HL-60 (cell line): ENCODE measurements at regions not wholly inside any gene's neighbourhood (a gene's known extent, or its start where the extent isn't known, plus 50 kb on each side); places are given as distances from the start of the nearest gene placed in this dataset.

Experiments
- DNase-seq, 2 experiments: peaks; one replicate each; pipeline ENCODE4 v3.0.0-alpha.2; 2010 to 2020; ENCODE audit warnings: low read depth in 1 of 2, low spot score in 1 of 2
- H3K27ac ChIP-seq: fragments of 250-450 bp; sonication (Bioruptor Pico); replicated peaks from 2 replicates; pipeline ENCODE4 v1.5.1; 2020; ENCODE audit warnings: mild to moderate bottlenecking, moderate library complexity
- H3K27me3 ChIP-seq: fragments of 250-450 bp; sonication (Bioruptor Pico); 2 replicates; pipeline ENCODE4 v1.5.1; 2021; ENCODE audit warnings: mild to moderate bottlenecking, moderate library complexity; ENCODE audit not compliant: insufficient read depth, poor library complexity, severe bottlenecking
- H3K4me3 ChIP-seq: replicated peaks from 2 replicates; pipeline ENCODE4 v1.5.1; 2011; ENCODE audit warnings: mild to moderate bottlenecking, control low read depth, low read length; ENCODE audit not compliant: insufficient read depth
- CTCF ChIP-seq: IDR thresholded peaks from one replicate; pipeline ENCODE4 v1.5.1; 2011; ENCODE audit warnings: low read length, control low read depth, inconsistent platforms; ENCODE audit not compliant: insufficient read depth
- GABPA ChIP-seq: IDR thresholded peaks from 2 replicates; pipeline ENCODE4 v1.6.1; 2012; ENCODE audit warnings: low read depth
- POLR2AphosphoS5 ChIP-seq: IDR thresholded peaks from 2 replicates; pipeline ENCODE4 v1.6.1; 2012; ENCODE audit warnings: low read depth
- REST ChIP-seq: IDR thresholded peaks from 2 replicates; pipeline ENCODE4 v1.6.1; 2012; ENCODE audit warnings: low read depth; ENCODE audit not compliant: insufficient replicate concordance
- SPI1 ChIP-seq: IDR thresholded peaks from 2 replicates; pipeline ENCODE4 v1.6.1; 2012; ENCODE audit warnings: low read depth, mild to moderate bottlenecking, borderline replicate concordance

GRCh38 chr14:34374998-34375740 is 86.9 kb downstream of the SPTSSA start:
- no peak for DNase-seq
- TF ChIP-seq SPI1 (no peak), CTCF (no peak), GABPA (no peak), POLR2AphosphoS5 (no peak), REST (no peak)
- Histone ChIP-seq H3K27me3 (no peaks in the 10 kb centered on the region), H3K27ac (no peak overlapping the region), H3K4me3 (no peak overlapping the region)

GRCh38 chr14:34373191-34373590 is 88.8 kb downstream of the SPTSSA start:
- TF ChIP-seq GABPA = no peak
- no peak for TF ChIP-seq POLR2AphosphoS5
- no peak for TF ChIP-seq SPI1
- no peak for TF ChIP-seq CTCF
- TF ChIP-seq REST = no peak
- DNase-seq = no peak
- no peaks in the 10 kb centered on the region for H3K27me3 ChIP-seq
- no peak overlapping the region for H3K4me3 ChIP-seq
- no peak overlapping the region for H3K27ac ChIP-seq

- no peak overlapping the region for H3K27ac ChIP-seq
- DNase-seq = no peak
- no peak overlapping the region for H3K4me3 ChIP-seq
- H3K27me3 ChIP-seq = no peaks in the 10 kb centered on the region
- TF ChIP-seq SPI1 (no peak), CTCF (no peak), REST (no peak)
Observed at GRCh38 chr14:34372786-34373185, 89.3 kb downstream of the SPTSSA start.
